ENCODE measurements at regions not wholly inside any gene's neighbourhood (a gene's known extent, or its start where the extent isn't known, plus 50 kb on each side); places are given as distances from the start of the nearest gene placed in this dataset.

GRCh38 chr9:20200581-20200980 is 411.7 kb upstream of the SLC24A2 start (continued):
- TF ChIP-seq CREM (IDR thresholded peaks at IDR 0.05; ENCODE audit: low read depth) = no peak
- no peak for TF ChIP-seq KAT2B (IDR thresholded peaks at IDR 0.05; ENCODE audit: low read depth, low read length)
- no peak for TF ChIP-seq HIVEP1 (CRISPR knock-in tag; IDR thresholded peaks at IDR 0.05)
- TF ChIP-seq SP2 (IDR thresholded peaks at IDR 0.05; ENCODE audit: extremely low read depth, low read depth, low read length, poor library complexity, severe bottlenecking) = no peak
- TF ChIP-seq CTBP1 (IDR thresholded peaks at IDR 0.05; ENCODE audit: borderline replicate concordance) = no peak

GRCh38 chr9:20199111-20199510 is 410.3 kb upstream of the SLC24A2 start:
- intact Hi-C loops (cut with micrococcal nuclease) (no loop called here), in situ Hi-C loops (cut with MboI) (no loop called here)
- BruUV-seq (replicated peaks) = no TSS peak
- Histone ChIP-seq H2AFZ (ENCODE audit: low read depth, low read length) (no peak overlapping the region), H3K79me2 (ENCODE audit: control insufficient read depth, insufficient read depth, low read length) (no peaks in the 10 kb centered on the region), H3K4me2 (ENCODE audit: insufficient read depth, low read length) (no peak overlapping the region), H3K9me1 (ENCODE audit: control insufficient read depth, insufficient read depth, low read length) (no peaks in the 10 kb centered on the region), H3K4me1 (replicated peaks in 1 of 2; ENCODE audit: control insufficient read depth in 2 of 2, insufficient read depth in 2 of 2, low read length in 2 of 2) (no peaks in the 10 kb centered on the region), H3K9ac (ENCODE audit: insufficient read depth in 1 of 2, low read depth in 2 of 2, low read length in 2 of 2) (no peak overlapping the region), H3K27ac (ENCODE audit: extremely low read depth, low read depth, low read length) (no peak overlapping the region), H3K9me3 (replicated peaks; ENCODE audit: control insufficient read depth, insufficient read depth, low read depth, low read length) (no peaks in the 10 kb centered on the region), H3K4me3 (no peak overlapping the region), H4K20me1 (replicated peaks; ENCODE audit: control insufficient read depth, insufficient read depth, low read length) (no peaks in the 10 kb centered on the region), H3K36me3 (ENCODE audit: control insufficient read depth, insufficient read depth, low read length) (no peaks in the 10 kb centered on the region), H3K27me3 (ENCODE audit: control insufficient read depth in 2 of 2, insufficient read depth in 2 of 2, low read length in 2 of 2) (no peaks in the 10 kb centered on the region)
- ATAC-seq (no peak), DNase-seq (ENCODE audit: extremely low read depth in 1 of 4, low spot score in 3 of 4) (no peak), FAIRE-seq (no peak)
- CTCF ChIA-PET (ENCODE audit: low intra/inter-chr PET ratio) = no interaction called here
- POLR2A ChIA-PET = no interaction called here
- 20% methylated on average over 1 of the region's 2 CpGs for WGBS (ENCODE audit: insufficient coverage, low coverage, missing lambda C conversion rate)
- TF ChIP-seq EP300 (IDR thresholded peaks at IDR 0.05; ENCODE audit: low read length) (no peak), THRA (IDR thresholded peaks at IDR 0.05) (no peak), KLF16 (IDR thresholded peaks at IDR 0.05) (no peak), PPARD (CRISPR knock-in tag; IDR thresholded peaks at IDR 0.05) (no peak), SRSF7 (optimal IDR thresholded peaks at IDR 0.05; ENCODE audit: low read depth, low read length) (no peak), CBFA2T3 (IDR thresholded peaks at IDR 0.05) (no peak), CBX1 (IDR thresholded peaks at IDR 0.05; ENCODE audit: low read depth) (no peak), SREBF2 (CRISPR knock-in tag; IDR thresholded peaks at IDR 0.05) (no peak), HBP1 (CRISPR knock-in tag; IDR thresholded peaks at IDR 0.05) (no peak), RBM39 (optimal IDR thresholded peaks at IDR 0.05; ENCODE audit: low read depth, low read length) (no peak), TBL1XR1 (IDR thresholded peaks at IDR 0.05; ENCODE audit: low read length in 2 of 2) (no peak), HNRNPUL1 (IDR thresholded peaks at IDR 0.05; ENCODE audit: low read length) (no peak), ZNF507 (tag; conservative IDR thresholded peaks at IDR 0.05) (no peak)
- TF ChIP-seq, protein P1, sequence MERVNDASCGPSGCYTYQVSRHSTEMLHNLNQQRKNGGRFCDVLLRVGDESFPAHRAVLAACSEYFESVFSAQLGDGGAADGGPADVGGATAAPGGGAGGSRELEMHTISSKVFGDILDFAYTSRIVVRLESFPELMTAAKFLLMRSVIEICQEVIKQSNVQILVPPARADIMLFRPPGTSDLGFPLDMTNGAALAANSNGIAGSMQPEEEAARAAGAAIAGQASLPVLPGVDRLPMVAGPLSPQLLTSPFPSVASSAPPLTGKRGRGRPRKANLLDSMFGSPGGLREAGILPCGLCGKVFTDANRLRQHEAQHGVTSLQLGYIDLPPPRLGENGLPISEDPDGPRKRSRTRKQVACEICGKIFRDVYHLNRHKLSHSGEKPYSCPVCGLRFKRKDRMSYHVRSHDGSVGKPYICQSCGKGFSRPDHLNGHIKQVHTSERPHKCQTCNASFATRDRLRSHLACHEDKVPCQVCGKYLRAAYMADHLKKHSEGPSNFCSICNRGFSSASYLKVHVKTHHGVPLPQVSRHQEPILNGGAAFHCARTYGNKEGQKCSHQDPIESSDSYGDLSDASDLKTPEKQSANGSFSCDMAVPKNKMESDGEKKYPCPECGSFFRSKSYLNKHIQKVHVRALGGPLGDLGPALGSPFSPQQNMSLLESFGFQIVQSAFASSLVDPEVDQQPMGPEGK (CRISPR knock-in tag; IDR thresholded peaks at IDR 0.05; ENCODE audit: borderline replicate concordance) = no peak
